H9 (cell line): ENCODE measurements at regions not wholly inside any gene's neighbourhood (a gene's known extent, or its start where the extent isn't known, plus 50 kb on each side); places are given as distances from the start of the nearest gene placed in this dataset.
A peak's percentile ranks its signal among the peaks of the same experiment; 100 is the strongest.

Experiments used
- DNase-seq: peaks from one replicate; pipeline ENCODE4 v3.0.0-alpha.2; 2017
- H2AFZ ChIP-seq: one replicate; pipeline ENCODE4 v1.6.1; 2013; ENCODE audit warnings: mild to moderate bottlenecking, low read length, control low read depth, moderate library complexity
- H2AK5ac ChIP-seq: 2 replicates; pipeline ENCODE4 v1.6.1; 2013; ENCODE audit warnings: low read length, control low read depth, mixed read lengths; ENCODE audit not compliant: insufficient read length
- H2BK120ac ChIP-seq: one replicate; pipeline ENCODE4 v1.6.1; 2013; ENCODE audit warnings: low read depth, mild to moderate bottlenecking, low read length, control low read depth, inconsistent platforms; ENCODE audit not compliant: poor library complexity, severe bottlenecking
- H2BK12ac ChIP-seq: 2 replicates; pipeline ENCODE4 v1.6.1; 2013; ENCODE audit warnings: low read length, control low read depth, mixed read lengths, low read depth; ENCODE audit not compliant: insufficient read length
- H2BK15ac ChIP-seq: 2 replicates; pipeline ENCODE4 v1.6.1; 2013; ENCODE audit warnings: low read depth, low read length, control low read depth
- H2BK20ac ChIP-seq: one replicate; pipeline ENCODE4 v1.6.1; 2013; ENCODE audit warnings: low read depth, mild to moderate bottlenecking, low read length, control low read depth, inconsistent platforms; ENCODE audit not compliant: poor library complexity, severe bottlenecking
- H2BK5ac ChIP-seq: 2 replicates; pipeline ENCODE4 v1.6.1; 2013; ENCODE audit warnings: low read length, control low read depth, mixed read lengths; ENCODE audit not compliant: insufficient read length
- H3K14ac ChIP-seq: 2 replicates; pipeline ENCODE4 v1.6.1; 2013; ENCODE audit warnings: low read length, control low read depth; ENCODE audit not compliant: insufficient read depth
- H3K18ac ChIP-seq: 2 replicates; pipeline ENCODE4 v1.6.1; 2013; ENCODE audit warnings: low read depth, mild to moderate bottlenecking, mixed read lengths, low read length, control low read depth; ENCODE audit not compliant: insufficient read length
- H3K23ac ChIP-seq: 2 replicates; pipeline ENCODE4 v1.6.1; 2013; ENCODE audit warnings: low read length, control low read depth, mixed read lengths, low read depth; ENCODE audit not compliant: insufficient read length
- H3K23me2 ChIP-seq: 2 replicates; pipeline ENCODE4 v1.6.1; 2013; ENCODE audit warnings: low read depth, mild to moderate bottlenecking, mixed read lengths, low read length, control low read depth; ENCODE audit not compliant: insufficient read length, poor library complexity, severe bottlenecking
- H3K27ac ChIP-seq: 2 replicates; pipeline ENCODE4 v1.5.1; 2013; ENCODE audit warnings: low read length, control low read depth, mixed read lengths, low read depth; ENCODE audit not compliant: insufficient read length
- H3K27me3 ChIP-seq: 2 replicates; pipeline ENCODE4 v1.6.1; 2013; ENCODE audit warnings: low read length, control low read depth, inconsistent platforms; ENCODE audit not compliant: insufficient read depth
- H3K4ac ChIP-seq: 2 replicates; pipeline ENCODE4 v1.6.1; 2013; ENCODE audit warnings: low read depth, mild to moderate bottlenecking, control low read depth, inconsistent platforms, low read length, moderate library complexity
- H3K4me1 ChIP-seq: 2 replicates; pipeline ENCODE4 v1.6.1; 2013; ENCODE audit warnings: low read length, control low read depth, inconsistent platforms; ENCODE audit not compliant: insufficient read depth
- H3K4me2 ChIP-seq: 2 replicates; pipeline ENCODE4 v1.6.1; 2013; ENCODE audit warnings: low read length, control low read depth, mixed read lengths; ENCODE audit not compliant: insufficient read length, insufficient read depth
- H3K56ac ChIP-seq: 2 replicates; pipeline ENCODE4 v1.6.1; 2013; ENCODE audit warnings: low read depth, mild to moderate bottlenecking, mixed read lengths, low read length, control low read depth; ENCODE audit not compliant: insufficient read length
- H3K79me1 ChIP-seq: 2 replicates; pipeline ENCODE4 v1.6.1; 2013; ENCODE audit warnings: low read depth, mild to moderate bottlenecking, moderate library complexity, low read length, control low read depth, inconsistent platforms; ENCODE audit not compliant: insufficient read depth, poor library complexity, severe bottlenecking
- H3K79me2 ChIP-seq: 2 replicates; pipeline ENCODE4 v1.6.1; 2013; ENCODE audit warnings: low read length, control low read depth, inconsistent platforms; ENCODE audit not compliant: insufficient read depth
- H3K9ac ChIP-seq: 2 replicates; pipeline ENCODE4 v1.6.1; 2013; ENCODE audit warnings: low read length, control low read depth, mixed read lengths; ENCODE audit not compliant: insufficient read length; ENCODE audit errors: extremely low read depth
- H3K9me3 ChIP-seq: one replicate; pipeline ENCODE4 v1.6.1; 2013; ENCODE audit warnings: low read depth, low read length, inconsistent platforms; ENCODE audit not compliant: control insufficient read depth
- H3T11ph ChIP-seq: one replicate; pipeline ENCODE4 v1.6.1; 2013; ENCODE audit warnings: mild to moderate bottlenecking, low read length, control low read depth, inconsistent platforms
- H4K20me1 ChIP-seq: one replicate; pipeline ENCODE4 v1.6.1; 2013; ENCODE audit not compliant: control insufficient read depth, insufficient read length, insufficient read depth
- H4K5ac ChIP-seq: 2 replicates; pipeline ENCODE4 v1.6.1; 2013; ENCODE audit warnings: low read depth, mild to moderate bottlenecking, mixed read lengths, low read length, control low read depth; ENCODE audit not compliant: insufficient read length
- H4K8ac ChIP-seq: replicated peaks from 2 replicates; pipeline ENCODE4 v1.6.1; 2013; ENCODE audit warnings: low read length, control low read depth, mixed read lengths, low read depth; ENCODE audit not compliant: insufficient read length
- H4K91ac ChIP-seq: 2 replicates; pipeline ENCODE4 v1.6.1; 2013; ENCODE audit warnings: low read depth, mild to moderate bottlenecking, moderate library complexity, mixed read lengths, low read length, control low read depth; ENCODE audit not compliant: insufficient read length
- H3K27ac Mint-ChIP-seq, 3 experiments: 2 replicates in 2 of 3; 3 replicates in 1 of 3; pipeline ENCODE4 v1.8.0; 2020 to 2021; ENCODE audit warnings: mixed read lengths in 3 of 3, mild to moderate bottlenecking in 1 of 3, moderate library complexity in 1 of 3
- H3K27me3 Mint-ChIP-seq: 2 replicates; pipeline ENCODE4 v1.8.0; 2021; ENCODE audit warnings: low read depth, mild to moderate bottlenecking, moderate library complexity, mixed read lengths
- H3K36me3 Mint-ChIP-seq, 3 experiments: 2 replicates in 2 of 3; 3 replicates in 1 of 3; pipeline ENCODE4 v1.8.0; 2020 to 2021; ENCODE audit warnings: low read depth in 3 of 3, mixed read lengths in 3 of 3; ENCODE audit not compliant: insufficient read depth in 1 of 3
- H3K4me1 Mint-ChIP-seq, 2 experiments: 2 replicates each; pipeline ENCODE4 v1.8.0; 2020; ENCODE audit warnings: mixed read lengths in 2 of 2
- H3K4me3 Mint-ChIP-seq, 2 experiments: 2 replicates in 1 of 2; 3 replicates in 1 of 2; pipeline ENCODE4 v1.8.0; 2020 to 2021; ENCODE audit warnings: mild to moderate bottlenecking in 2 of 2, mixed read lengths in 2 of 2, moderate library complexity in 1 of 2
- H3K9me3 Mint-ChIP-seq, 2 experiments: 2 replicates in 1 of 2; 3 replicates in 1 of 2; pipeline ENCODE4 v1.8.0; 2020; ENCODE audit warnings: mild to moderate bottlenecking in 2 of 2, mixed read lengths in 2 of 2, moderate library complexity in 1 of 2
- CTCF ChIP-seq: fragments of 200-600 bp; sonication (generic); conservative IDR thresholded peaks from 3 replicates; pipeline ENCODE4 v1.8.0; 2021; ENCODE audit warnings: antibody characterized with exemption, mild to moderate bottlenecking
- WGBS: extraction: QIAGEN DNeasy Blood & Tissue Kit; methylation state at CpG from one replicate; pipeline ENCODE4 v1.1.7; 2013; ENCODE audit warnings: missing lambda C conversion rate, low lambda C conversion rate, mixed read lengths; ENCODE audit not compliant: insufficient read length; ENCODE audit errors: extremely low coverage; 5-methylcytosine and 5-hydroxymethylcytosine counted together

- Mint-ChIP-seq H3K9me3 (peaks cover 1 to 6% of the 10 kb centered on the region in 2 experiments; a peak in 4 of 5 replicates), H3K36me3 (peaks cover 0 to 1% (median 0%) of the 10 kb centered on the region in 3 experiments; a peak in 3 of 7 replicates), H3K4me1 (peaks cover 4% of the 10 kb centered on the region in 2 experiments; a peak in 2 of 4 replicates), H3K4me3 (no peak overlapping the region), H3K27ac (peak overlapping the region in 1 of 3 experiments; percentile 6; a peak in 2 of 7 replicates), H3K27me3 (peaks cover 1% of the 10 kb centered on the region; the same call in 1 of the 2 replicates)
- Histone ChIP-seq H4K91ac (no peak overlapping the region), H3K79me2 (no peaks in the 10 kb centered on the region), H3K79me1 (no peaks in the 10 kb centered on the region), H3K27ac (no peak overlapping the region), H2BK120ac (no peak overlapping the region), H2BK15ac (no peak overlapping the region), H2BK20ac (no peak overlapping the region), H3T11ph (no peak overlapping the region), H4K8ac (peak overlapping the region; percentile 36), H4K5ac (no peak overlapping the region), H4K20me1 (no peaks in the 10 kb centered on the region), H3K18ac (no peak overlapping the region), H2AFZ (no peak overlapping the region), H3K27me3 (no peaks in the 10 kb centered on the region), H3K9ac (no peak overlapping the region), H3K14ac (no peak overlapping the region), H2BK12ac (no peak overlapping the region), H2AK5ac (no peak overlapping the region), H3K9me3 (no peaks in the 10 kb centered on the region), H3K23me2 (no peaks in the 10 kb centered on the region), H3K4ac (no peak overlapping the region), H3K23ac (no peak overlapping the region), H2BK5ac (no peak overlapping the region), H3K4me1 (no peaks in the 10 kb centered on the region), H3K56ac (no peak overlapping the region), H3K4me2 (no peak overlapping the region)
- TF ChIP-seq CTCF: no peak
- no peak for DNase-seq
- WGBS: no CpG with 5 or more reads among the region's 12 CpGs
Observed at GRCh38 chr5:179494774-179495526, 55.4 kb upstream of the RUFY1 start.
